PC-3 (cell line): ENCODE measurements at regions not wholly inside any gene's neighbourhood (a gene's known extent, or its start where the extent isn't known, plus 50 kb on each side); places are given as distances from the start of the nearest gene placed in this dataset.

ENCODE experiments used
- CTCF ChIP-seq: fragments of 300-600 bp; sonication (generic); conservative IDR thresholded peaks from 2 replicates; pipeline ENCODE4 v1.5.1; 2017; ENCODE audit warnings: antibody characterized with exemption, low read depth, mild to moderate bottlenecking, low read length
- EZH2phosphoT487 ChIP-seq: fragments of 300-600 bp; sonication (generic); IDR thresholded peaks from 2 replicates; pipeline ENCODE4 v1.6.1; 2018; ENCODE audit warnings: mild to moderate bottlenecking, antibody characterized with exemption, low read length, borderline replicate concordance

GRCh38 chr5:51104556-51104955, 278.7 kb upstream of the ISL1 start:
- no peak for TF ChIP-seq CTCF
- no peak for TF ChIP-seq EZH2phosphoT487
